NOMO-1 treated with dmso at 0.1 percent for 144 hours (cell line): ENCODE measurements at regions not wholly inside any gene's neighbourhood (a gene's known extent, or its start where the extent isn't known, plus 50 kb on each side); places are given as distances from the start of the nearest gene placed in this dataset.
"Not testable (repeated sequence)": the region's sequence is repeated elsewhere in the genome, so short reads cannot be mapped to it uniquely, and the experiment has no call there.

Source experiments
- DNase-seq: peaks from one replicate; lab custom pipeline; 2025; ENCODE audit not compliant: unreplicated experiment; lab: John Stamatoyannopoulos, UW

- DNase-seq, result not testable (repeated sequence)
Observed at GRCh38 chr1:242914729-242915128, 340.4 kb downstream of the CEP170 start.

GRCh38 chr1:242912855-242913254 is 342.2 kb downstream of the CEP170 start:
- DNase-seq, result not testable (repeated sequence)

GRCh38 chr1:242900558-242900957 is 354.5 kb downstream of the CEP170 start:
- DNase-seq, result not testable (repeated sequence)

- DNase-seq, result no peak
Observed at GRCh38 chr1:242890192-242890741, 364.8 kb downstream of the CEP170 start.

GRCh38 chr1:242886137-242886536 is 361.6 kb upstream of the PLD5 start:
- no peak for DNase-seq

GRCh38 chr1:242880022-242880421 is 355.5 kb upstream of the PLD5 start:
- not testable (repeated sequence) for DNase-seq

- DNase-seq, result no peak
Observed at GRCh38 chr1:242877743-242878142, 353.2 kb upstream of the PLD5 start.

- no peak for DNase-seq
Observed at GRCh38 chr1:242877229-242877628, 352.7 kb upstream of the PLD5 start.

GRCh38 chr1:242876030-242876429 is 351.5 kb upstream of the PLD5 start:
- DNase-seq, result no peak

- DNase-seq, result no peak
Observed at GRCh38 chr1:242873661-242874060, 349.2 kb upstream of the PLD5 start.

- no peak for DNase-seq
Observed at GRCh38 chr1:242872521-242872920, 348.0 kb upstream of the PLD5 start.

GRCh38 chr1:242871471-242872030 is 347.1 kb upstream of the PLD5 start:
- DNase-seq, result no peak

GRCh38 chr1:242870966-242871365 is 346.5 kb upstream of the PLD5 start:
- no peak for DNase-seq

- no peak for DNase-seq
Observed at GRCh38 chr1:242856289-242856688, 331.8 kb upstream of the PLD5 start.

GRCh38 chr1:242854466-242854865 is 330.0 kb upstream of the PLD5 start:
- no peak for DNase-seq

- DNase-seq, result no peak
Observed at GRCh38 chr1:242847390-242847993, 323.0 kb upstream of the PLD5 start.

GRCh38 chr1:242842094-242842493 is 317.6 kb upstream of the PLD5 start:
- DNase-seq, result no peak

GRCh38 chr1:242839101-242839500 is 314.6 kb upstream of the PLD5 start:
- DNase-seq, result no peak

- no peak for DNase-seq
Observed at GRCh38 chr1:242836423-242836822, 311.9 kb upstream of the PLD5 start.

- DNase-seq, result no peak
Observed at GRCh38 chr1:242828828-242829227, 304.3 kb upstream of the PLD5 start.

GRCh38 chr1:242828199-242828598 is 303.7 kb upstream of the PLD5 start:
- DNase-seq, result no peak

- no peak for DNase-seq
Observed at GRCh38 chr1:242827538-242827937, 303.0 kb upstream of the PLD5 start.
